IPS-18c (cell line): ENCODE measurements at regions not wholly inside any gene's neighbourhood (a gene's known extent, or its start where the extent isn't known, plus 50 kb on each side); places are given as distances from the start of the nearest gene placed in this dataset.

Experiments
- H3K4me3 ChIP-seq: 2 replicates; pipeline ENCODE4 v1.7.0; 2013; ENCODE audit warnings: low read depth, mild to moderate bottlenecking, low read length, moderate library complexity; ENCODE audit not compliant: insufficient read depth
- H3K9me3 ChIP-seq: one replicate; pipeline ENCODE4 v1.6.1; 2013; ENCODE audit warnings: mild to moderate bottlenecking, low read length, moderate library complexity; ENCODE audit not compliant: control insufficient read depth, insufficient read depth

DNA sequence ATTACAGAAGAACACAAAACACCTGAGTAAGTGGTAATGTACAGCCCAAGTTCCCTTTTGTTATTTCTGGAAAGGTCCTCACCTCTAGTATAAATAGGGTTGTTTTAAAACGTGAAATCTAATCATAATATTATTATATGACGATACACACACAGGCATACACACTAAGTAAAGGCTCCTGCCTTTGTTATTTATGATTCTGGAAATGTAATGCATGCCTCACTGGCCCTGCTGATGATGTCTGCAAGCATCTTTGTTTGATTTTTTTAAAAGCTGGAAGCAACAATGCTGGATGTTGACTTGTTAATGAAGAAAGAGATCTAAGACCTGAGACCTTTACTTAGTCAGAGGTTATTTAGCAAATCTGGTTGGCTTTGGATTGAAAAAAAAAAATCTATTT lies 307.4 kb upstream of the SORCS1 start:
- Histone ChIP-seq H3K4me3 (no peak overlapping the region), H3K9me3 (no peaks in the 10 kb centered on the region)

DNA sequence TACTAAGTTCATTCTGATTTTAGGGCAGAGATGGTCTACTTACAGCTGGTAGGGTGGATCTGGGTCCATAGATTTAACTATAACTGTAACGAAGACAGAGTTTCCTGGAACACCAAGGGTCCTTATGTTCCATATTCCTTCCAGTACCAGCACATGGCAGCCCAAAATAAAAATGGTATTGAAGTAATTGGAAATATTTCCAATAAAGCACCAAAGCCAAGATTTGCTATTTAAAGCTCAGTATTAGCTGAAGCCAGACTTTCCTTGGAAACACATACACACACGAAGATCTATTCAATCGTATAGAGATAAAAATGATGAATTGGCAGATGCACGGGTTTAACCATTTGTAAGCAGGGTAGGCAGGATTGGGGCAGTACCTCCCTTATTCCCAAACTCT lies 289.1 kb upstream of the SORCS1 start:
- Histone ChIP-seq H3K4me3 (no peak overlapping the region), H3K9me3 (no peaks in the 10 kb centered on the region)

- Histone ChIP-seq H3K9me3 (no peaks in the 10 kb centered on the region), H3K4me3 (no peak overlapping the region)
Observed at GRCh38 chr10:107451047-107451446, 286.5 kb upstream of the SORCS1 start.

DNA sequence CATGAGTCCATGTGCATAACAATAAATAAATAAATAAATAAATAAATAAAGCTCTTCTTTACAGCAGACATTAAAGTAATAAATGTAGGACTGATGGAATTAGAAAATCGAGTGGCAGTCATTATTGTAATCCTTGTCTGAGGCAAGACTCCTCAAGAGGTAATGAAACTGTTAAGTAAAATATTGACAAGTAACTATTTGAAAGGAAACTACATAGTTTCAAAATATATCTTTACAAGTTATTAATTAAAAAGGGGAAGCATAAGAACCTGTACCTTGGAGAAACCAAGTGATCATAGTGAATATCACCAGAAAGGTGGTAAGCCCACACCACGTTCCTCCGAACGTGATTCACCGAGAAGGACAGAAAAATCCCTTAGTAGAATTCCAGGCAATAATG lies 285.6 kb upstream of the SORCS1 start:
- no peaks in the 10 kb centered on the region for H3K9me3 ChIP-seq
- H3K4me3 ChIP-seq, result no peak overlapping the region

- no peak overlapping the region for H3K4me3 ChIP-seq
- no peaks in the 10 kb centered on the region for H3K9me3 ChIP-seq
Observed at GRCh38 chr10:107444443-107444842, 279.9 kb upstream of the SORCS1 start.

GRCh38 chr10:107443813-107444212 lies 279.3 kb upstream of the SORCS1 start:
- Histone ChIP-seq H3K4me3 (no peak overlapping the region), H3K9me3 (no peaks in the 10 kb centered on the region)

GRCh38 chr10:107443326-107443725 lies 278.8 kb upstream of the SORCS1 start:
- H3K4me3 ChIP-seq, result no peak overlapping the region
- H3K9me3 ChIP-seq, result no peaks in the 10 kb centered on the region

DNA sequence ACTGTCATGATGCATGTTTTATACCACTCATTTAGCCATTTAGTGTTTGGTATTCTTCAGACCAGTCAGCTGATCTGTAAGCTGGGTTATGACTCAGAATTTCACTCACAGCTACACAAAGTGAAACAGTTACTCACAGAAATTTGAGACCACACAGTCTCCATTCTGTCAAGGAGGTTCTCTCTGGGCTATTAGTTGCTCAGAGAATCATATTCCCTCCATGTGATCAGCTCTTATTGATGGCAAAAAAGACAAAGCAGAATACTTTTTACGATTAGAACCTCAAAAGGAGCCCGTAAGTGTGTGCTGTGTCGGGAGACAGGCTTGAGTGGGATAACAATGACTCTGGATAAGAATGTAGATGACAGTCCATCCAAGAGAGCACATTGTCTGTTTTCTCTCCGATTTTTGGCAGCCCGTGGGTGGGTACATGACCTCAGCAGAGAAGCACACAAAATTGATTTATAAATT lies 277.6 kb upstream of the SORCS1 start:
- H3K4me3 ChIP-seq, result no peak overlapping the region
- H3K9me3 ChIP-seq, result no peaks in the 10 kb centered on the region

GRCh38 chr10:107440741-107441140 lies 276.2 kb upstream of the SORCS1 start:
- Histone ChIP-seq H3K4me3 (no peak overlapping the region), H3K9me3 (no peaks in the 10 kb centered on the region)

DNA sequence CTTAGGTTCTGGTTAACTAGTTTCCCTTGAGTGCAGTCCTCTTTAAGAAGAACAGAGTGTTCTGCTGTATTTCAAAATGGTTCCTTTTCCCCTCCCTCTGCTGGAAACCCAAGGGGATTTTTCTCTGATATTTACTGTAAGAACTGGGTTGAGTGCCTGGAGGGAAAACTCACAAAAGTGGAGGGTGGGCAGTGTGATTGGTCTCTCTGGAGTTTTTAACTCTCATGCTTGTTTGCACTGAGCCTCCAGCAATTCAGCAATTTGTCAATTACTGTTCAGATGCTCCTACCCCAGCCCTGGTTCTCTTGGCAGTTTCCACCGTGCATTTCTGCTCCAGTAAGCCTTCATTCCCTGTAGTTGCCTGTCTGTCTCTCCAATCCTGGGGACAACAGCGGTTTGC lies 273.4 kb upstream of the SORCS1 start:
- H3K4me3 ChIP-seq, result no peak overlapping the region
- no peaks in the 10 kb centered on the region for H3K9me3 ChIP-seq

DNA sequence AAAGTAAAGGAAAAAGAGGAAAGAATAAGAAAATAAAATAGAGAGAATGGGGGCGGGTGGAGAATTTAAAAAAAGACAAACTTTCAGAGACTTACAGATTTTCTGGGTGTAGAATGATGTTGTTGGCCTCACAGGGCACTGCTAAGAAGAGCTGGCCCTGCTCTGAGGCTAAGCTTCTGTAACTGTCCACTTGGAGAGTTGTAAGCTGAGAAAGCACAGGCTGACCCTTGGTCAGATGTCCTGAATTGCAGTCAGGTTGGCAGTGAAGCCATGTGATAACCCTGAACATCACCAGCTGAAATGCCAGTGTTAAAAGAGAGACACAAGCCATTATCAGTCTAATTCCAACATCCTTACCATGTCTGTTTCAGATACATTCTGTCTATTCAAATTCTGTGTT lies 272.1 kb upstream of the SORCS1 start:
- H3K9me3 ChIP-seq, result no peaks in the 10 kb centered on the region
- no peak overlapping the region for H3K4me3 ChIP-seq

DNA sequence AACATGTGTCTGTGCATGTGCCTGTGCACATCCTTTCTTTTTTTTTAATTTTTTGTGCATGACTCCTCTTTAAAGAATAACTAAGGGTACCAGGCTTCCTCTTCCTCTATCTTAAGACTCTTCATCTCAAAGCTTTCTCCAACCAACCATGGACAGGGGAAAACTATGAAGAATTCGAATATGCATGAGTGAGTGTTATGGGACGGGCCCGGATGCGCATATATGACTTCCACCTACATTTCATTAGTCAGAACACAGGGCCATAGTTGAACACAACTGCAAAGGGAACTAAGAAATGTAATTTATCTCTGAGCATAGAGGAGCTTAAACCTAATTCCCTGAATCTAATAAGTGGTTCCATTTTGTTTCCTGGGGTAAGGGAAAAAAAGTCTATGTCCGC lies 270.3 kb upstream of the SORCS1 start:
- Histone ChIP-seq H3K9me3 (no peaks in the 10 kb centered on the region), H3K4me3 (no peak overlapping the region)

DNA sequence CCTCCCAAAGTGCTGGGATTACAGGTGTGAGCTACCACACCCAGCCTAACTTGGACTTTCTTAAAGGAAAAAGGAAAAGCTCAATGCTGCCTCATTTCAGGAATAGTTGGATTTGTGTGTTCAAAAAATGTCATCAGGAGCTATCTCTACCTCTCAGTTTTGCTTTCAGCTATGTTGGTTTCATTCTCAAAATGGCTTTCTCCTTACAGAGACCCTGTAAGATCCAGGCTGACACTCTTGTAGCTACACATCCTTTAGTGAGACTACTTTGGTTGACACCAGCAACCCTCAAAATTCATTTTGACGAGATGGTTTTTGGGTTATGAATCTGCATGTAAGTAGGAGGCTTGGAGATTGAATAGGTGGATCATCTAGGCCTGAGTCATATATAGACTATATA lies 269.7 kb upstream of the SORCS1 start:
- H3K9me3 ChIP-seq, result no peaks in the 10 kb centered on the region
- no peak overlapping the region for H3K4me3 ChIP-seq

GRCh38 chr10:107433605-107434004 lies 269.1 kb upstream of the SORCS1 start:
- H3K4me3 ChIP-seq, result no peak overlapping the region
- no peaks in the 10 kb centered on the region for H3K9me3 ChIP-seq

DNA sequence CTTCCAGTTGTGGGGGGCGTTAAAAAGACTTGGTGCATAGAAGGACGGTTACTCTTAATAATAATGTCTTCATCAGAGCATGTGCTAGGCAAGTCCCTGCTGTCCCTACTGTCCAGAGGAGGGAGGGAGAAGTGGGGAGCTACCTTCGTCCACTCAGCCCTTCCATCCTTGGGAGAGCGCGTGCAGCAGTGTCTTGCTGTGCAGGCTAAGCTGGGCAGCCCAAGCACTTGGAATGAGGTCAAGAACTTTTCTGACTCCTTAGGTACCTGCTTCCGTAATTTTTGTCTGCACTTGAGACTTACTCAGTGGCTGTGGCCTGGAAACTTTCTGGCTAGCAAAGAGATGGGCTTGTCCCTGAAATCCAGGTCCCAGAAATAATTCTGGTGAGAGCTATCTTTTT lies 265.9 kb upstream of the SORCS1 start:
- H3K4me3 ChIP-seq, result no peak overlapping the region
- H3K9me3 ChIP-seq, result no peaks in the 10 kb centered on the region

DNA sequence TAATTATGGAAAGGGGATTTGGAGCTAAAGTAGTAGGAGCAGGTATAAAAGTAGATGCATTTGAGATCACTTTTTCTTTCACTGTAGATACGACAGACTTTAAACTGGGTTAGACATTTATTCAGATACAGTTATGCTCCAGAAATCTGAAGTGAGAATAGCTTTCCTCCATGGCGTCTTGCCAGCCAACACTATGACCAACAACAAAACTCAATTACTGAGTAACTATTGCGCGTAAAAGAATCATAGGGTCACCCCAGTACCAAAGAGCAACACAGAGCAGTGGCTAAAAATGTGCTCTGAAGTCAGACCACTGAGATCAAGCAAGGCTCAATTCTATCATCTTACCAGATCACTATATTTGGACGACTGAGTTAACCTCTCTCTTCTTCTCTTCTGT lies 262.5 kb upstream of the SORCS1 start:
- H3K4me3 ChIP-seq, result no peak overlapping the region
- no peaks in the 10 kb centered on the region for H3K9me3 ChIP-seq

DNA sequence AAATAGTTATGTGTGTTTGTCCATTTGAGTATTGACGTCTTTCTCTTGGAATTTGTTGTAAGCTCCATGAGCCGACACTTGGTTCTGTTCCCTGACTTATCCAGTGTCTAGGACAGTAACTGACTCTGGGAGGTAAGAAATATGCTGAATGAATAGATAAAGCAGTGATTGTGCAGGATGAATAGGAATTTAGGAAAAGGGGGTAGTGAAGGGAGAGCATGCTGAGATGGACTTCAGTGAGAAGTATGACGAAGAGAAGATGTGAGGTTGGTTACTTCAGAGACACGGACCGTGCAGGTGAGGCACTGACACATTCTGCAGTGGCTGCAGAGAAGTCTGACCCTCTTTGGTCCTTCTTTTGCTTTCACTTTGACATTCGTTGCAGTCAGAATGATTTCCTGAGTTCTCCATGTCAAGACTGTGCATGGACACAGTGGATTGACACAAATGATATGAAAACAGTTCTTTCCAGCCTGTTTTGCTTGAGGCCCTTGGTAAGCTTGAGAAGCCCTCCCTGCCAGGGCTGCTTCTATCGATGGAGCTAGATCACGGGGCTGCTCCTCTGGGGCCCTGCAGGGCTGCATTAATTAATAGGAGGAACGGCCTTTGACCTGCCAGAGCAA lies 261.5 kb upstream of the SORCS1 start:
- no peak overlapping the region for H3K4me3 ChIP-seq

DNA sequence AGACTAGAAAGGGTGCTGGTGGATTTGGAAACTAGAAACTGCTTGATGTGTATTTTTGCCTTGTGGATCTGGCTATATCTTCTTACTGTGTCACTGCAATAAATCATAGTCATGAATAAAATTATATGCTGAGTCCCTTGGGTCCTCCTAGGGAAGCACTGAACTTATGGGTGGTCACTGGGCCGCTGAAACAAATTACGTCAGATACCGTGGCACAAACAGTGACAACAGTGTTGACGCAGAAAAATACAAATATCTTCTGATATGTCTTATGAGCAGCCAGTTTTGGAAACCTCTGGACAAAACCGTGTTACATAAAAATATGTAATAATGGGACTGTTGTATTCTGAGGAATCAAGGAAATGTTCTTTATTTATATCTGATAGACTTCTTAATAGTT lies 260.1 kb upstream of the SORCS1 start:
- Histone ChIP-seq H3K4me3 (no peak overlapping the region), H3K9me3 (no peaks in the 10 kb centered on the region)

More for the DNA sequence above, 261.5 kb upstream of the SORCS1 start:
- H3K9me3 ChIP-seq, result no peaks in the 10 kb centered on the region

DNA sequence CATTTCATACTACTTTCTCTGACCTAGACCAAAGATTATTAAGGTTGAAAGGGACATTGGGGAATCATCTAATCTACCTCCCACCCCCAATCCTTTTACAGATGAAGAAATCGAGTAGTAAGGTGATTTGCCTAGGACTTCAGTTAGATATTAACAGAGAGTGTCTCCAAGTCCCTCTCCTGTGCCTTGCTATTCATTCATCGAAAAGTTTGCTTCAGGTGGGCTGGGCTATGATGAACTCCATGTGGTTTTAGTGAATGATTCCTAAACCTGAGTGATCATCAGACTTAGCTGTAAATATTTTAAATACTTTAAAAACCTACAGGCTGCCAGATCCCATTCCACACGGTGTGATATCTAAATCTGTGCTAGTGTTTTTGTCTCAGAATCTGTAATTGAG lies 259.4 kb upstream of the SORCS1 start:
- H3K9me3 ChIP-seq, result no peaks in the 10 kb centered on the region
- no peak overlapping the region for H3K4me3 ChIP-seq
